HG03354 (cell line): ENCODE measurements at regions not wholly inside any gene's neighbourhood (a gene's known extent, or its start where the extent isn't known, plus 50 kb on each side); places are given as distances from the start of the nearest gene placed in this dataset.

Source experiments
- ATAC-seq: cut with Tn5 transposase; IDR thresholded peaks from one replicate; pipeline ENCODE4 v1.9.1; 2021; ENCODE audit warnings: mild to moderate bottlenecking; ENCODE audit not compliant: unreplicated experiment, poor library complexity, severe bottlenecking

DNA sequence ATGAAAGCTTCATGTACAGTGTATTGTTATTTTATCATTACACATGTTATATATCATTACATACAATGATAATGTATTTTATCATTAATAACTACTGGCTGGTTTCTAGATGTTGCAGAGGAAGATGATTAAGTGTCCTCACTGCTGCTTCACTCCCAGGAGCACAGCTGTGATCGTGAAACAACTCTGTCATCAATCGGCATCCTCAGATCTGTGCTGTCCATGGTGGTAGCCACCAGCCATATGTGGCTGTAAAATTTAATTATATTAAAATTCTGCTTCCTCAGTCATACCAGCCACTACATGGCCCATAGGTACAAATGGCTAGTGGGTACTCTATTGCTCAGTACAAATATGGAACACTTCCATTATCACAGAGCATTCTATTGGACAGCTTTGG, 379.4 kb upstream of the CFAP20DC start:
- no peak for ATAC-seq

DNA sequence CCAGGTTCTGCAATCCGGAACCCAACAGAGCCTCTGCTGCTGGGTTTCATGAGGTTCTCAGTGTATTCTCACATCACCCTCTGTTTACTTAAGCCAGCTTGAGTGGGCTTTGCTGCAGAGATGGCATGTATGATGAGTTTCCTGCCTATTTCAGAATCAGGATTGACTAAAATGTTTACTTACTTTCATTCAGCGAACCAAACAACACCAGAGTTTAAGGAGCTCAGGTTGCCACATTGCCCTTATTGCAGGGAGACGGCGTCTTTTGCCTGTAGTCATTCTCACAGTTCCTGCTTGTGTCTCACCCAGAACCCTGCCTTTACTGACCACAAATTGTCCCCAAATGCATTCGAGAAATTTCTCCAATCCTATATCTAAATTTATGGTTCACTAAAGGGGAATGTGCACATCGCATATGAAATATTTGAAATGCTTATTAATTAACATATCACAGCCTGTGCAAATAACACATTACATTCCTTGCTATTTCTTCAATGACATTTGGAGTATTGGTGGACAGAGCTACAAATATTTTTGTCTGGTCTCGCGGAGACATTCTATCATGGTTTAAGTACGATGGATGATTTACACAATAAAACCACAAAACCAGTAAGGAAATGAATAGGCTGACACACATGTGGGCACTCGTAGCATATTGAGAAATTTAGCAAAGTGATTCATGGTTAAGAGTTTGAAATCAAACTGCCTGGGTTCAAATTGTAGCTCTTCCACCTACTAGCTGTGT, 377.2 kb upstream of the CFAP20DC start:
- no peak for ATAC-seq

DNA sequence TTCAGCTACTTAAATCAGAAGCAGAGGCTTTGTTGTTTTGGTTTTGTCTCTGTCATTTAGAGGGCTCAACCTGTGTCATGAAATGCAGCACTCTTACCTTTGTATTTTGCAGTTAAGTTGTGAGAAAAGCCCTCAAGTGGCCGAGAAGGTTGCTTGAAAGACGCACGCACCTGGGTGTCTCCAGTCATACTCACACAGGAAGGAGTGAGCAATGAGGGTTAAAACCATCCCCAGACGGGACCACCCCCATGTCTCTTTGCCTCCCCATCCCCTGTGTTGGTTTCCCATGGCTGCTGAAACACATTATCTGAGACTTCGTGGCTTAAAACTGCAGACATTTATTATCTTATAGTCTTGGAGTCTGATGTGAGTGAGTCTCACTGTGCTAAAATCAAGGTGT, 376.1 kb upstream of the CFAP20DC start:
- no peak for ATAC-seq

DNA sequence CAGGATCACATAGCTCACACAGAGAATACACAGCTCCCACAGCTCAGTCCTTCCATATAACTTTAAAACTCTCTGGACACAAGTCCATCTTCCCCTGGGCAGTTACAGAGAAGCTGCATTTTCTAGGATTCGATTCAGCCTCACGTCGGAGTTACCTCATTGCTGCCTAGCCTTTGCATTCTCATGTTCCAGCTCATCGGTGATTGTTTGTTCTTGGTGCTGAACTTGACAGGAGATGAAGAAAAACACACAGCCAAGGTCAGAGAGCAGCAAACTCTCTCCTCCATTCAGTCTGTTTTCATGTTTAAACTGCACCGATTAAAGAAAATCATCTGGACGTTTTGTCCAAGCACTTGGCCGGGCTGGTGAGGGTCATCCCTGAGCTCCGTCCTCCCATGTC, 375.5 kb upstream of the CFAP20DC start:
- ATAC-seq: no peak

DNA sequence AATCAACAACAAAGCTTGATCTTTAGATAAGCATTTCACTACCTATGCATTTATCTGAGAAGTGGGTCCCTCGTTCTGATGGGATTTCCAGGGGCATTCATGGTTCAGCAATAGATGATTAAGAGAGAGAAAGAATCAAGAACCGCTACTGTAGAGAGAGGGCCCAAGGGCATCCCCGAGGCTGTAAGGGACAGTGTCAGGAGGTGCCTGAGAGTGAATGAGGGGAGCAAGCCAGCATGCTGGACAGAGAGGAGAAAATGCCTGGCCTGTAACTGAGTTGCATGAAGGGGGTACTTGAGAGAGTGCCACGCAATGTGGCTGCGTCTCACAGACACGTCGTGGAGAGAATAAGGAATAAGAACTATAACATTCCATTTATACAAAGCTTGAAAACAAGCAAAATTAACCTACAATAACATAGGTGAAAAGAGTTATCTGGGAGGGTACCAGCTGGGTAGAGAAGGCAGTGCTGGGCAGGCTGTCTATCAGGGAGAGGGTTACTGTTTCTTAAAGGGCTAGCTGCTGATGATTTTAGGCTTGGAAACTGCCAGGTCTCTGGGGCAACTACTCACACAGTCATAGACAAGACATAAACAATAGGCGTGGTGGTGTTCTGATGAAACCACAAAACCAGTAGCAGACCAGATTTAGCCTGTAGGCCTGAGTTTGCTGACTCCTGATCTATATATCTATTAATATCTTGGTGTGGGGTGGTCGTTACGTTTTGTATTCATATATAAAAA, 374.6 kb upstream of the CFAP20DC start:
- no peak for ATAC-seq

DNA sequence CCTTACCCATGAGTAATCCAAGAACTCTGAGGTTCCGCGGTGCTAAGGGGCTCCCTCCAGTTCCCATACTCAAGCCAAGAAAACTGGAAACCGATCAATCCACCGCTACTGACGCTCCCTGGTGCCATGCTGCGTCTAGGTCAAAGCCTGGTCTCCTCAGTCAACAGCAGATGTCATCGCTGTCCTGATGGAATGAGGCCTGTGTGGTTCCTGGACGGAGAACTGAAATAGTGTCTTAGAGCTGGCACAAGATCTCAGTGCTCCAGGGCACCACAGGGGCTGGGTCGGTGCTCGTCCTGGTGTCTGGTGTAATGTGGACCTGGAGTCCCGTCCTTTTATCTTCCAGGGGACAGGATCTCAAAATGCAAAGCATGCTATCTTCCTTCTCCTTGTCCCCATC, 373.9 kb upstream of the CFAP20DC start:
- ATAC-seq: no peak

DNA sequence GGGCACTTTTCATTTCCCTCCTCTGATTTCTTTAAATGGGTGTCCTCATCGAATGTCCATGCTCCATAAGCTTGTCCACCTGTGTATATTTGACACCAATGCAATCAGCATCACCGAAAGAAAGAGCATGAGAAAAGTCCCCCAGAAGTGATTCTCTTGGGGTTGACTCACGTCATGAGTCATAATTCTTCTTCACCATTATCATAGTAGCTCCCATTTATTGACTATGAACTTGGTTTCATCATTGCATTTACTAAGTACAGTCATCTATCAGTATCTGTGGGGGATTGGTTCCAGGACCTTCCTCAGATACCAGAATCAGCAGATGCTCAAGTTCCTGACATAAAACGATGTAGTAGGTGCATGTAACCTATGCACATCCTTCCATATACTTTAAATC, 372.5 kb upstream of the CFAP20DC start:
- ATAC-seq: no peak

DNA sequence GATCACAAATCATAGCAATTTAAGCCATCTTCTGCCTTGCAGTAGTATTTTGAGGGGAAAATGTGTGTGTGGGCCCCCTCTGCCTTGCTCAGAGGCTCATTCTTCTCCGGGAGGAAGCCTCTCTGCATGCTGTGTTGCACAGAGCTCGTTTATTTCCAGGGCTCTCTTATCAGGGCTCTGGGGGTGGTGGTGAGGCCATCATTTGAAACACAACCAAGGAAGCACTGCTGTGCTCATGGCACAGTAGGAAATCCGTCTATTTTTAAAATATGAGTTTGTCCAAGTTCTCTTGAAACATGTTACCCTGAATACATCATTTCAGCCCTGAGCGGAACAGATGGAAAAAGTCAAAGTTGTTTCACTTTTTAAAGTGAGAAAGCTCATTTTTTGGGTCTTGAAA, 369.0 kb upstream of the CFAP20DC start:
- no peak for ATAC-seq

DNA sequence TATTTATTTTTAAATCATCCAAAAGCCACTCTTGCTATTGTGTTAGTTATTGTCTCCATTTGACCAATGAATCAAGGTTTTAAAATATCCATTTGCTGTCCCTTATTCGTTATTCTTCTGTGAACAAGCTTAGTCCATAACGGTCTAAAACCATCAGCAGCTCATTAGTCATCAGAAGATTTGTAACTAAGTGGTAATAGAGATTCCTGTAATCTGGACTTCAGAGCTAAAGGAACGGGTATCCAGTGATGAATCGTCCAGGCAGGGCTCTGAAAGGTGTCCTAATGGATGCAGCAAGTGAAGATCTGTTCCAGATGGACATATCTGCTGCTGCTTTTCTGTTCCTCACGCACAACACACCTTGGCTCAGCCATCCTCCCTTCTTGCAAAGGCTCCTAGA, 362.7 kb upstream of the CFAP20DC start:
- no peak for ATAC-seq

DNA sequence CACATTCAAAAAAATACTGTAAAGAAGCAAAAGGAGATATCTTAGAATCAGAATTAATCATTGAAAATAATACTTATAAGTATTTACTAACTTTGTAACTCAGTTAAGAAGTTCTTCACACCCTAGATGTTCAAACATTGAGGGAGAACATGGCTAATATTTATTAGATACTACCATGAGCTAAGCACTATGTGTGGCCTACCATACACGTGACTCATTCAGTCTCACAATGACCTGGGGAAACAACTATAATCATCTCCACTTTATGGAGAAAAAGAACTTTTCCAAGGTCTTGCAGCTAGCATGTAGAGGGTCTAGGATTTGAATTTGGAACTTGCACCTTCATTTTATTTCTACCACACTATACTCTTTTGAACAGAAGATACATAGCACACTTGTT, 361.9 kb upstream of the CFAP20DC start:
- ATAC-seq: no peak

DNA sequence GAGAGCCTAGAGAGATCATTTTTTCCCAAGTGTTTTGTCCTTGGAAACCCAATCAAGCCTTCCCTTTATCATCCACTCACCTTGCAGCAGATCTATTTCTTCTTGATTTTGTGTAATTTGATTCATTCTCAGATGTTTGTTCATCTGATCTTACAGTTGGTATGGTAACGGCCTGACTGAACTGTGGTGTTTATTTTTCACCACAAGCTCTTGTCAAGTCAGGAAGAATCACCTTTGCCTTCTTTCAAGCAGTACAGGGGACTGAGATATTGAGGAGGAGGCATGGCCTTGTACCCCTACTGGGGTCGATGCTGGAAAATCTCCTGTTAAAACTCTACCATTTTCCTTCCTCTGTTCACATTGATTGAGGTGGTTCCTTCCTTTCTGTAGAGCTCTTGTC, 361.4 kb upstream of the CFAP20DC start:
- no peak for ATAC-seq

DNA sequence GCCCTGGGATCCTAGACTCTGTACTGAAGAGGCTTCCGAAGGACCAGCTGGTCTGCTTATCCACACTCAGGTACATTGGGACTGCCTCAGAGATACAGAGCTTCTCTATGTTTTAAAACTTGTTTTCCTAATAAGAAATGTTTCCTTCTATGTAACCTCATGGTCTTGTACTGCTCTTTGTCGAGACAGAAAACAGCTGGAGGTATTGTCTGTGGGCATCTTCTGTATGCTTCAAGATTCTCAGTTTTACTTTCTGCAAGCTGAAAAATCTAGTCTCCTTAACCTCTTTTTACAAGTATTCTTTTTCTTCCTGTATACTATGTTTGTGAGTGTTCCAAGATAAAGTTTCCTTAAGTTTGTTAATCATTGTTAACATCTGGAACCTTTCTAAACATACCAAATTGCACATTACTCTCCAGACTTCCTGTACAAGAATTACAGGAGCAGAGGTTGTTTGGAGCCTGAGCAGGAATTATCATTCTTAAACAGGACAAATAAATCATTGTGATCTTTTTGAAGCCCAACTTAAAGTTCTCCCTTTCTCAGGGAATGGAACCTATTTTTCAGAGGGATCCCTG, 358.3 kb upstream of the CFAP20DC start:
- peak; percentile 69 for ATAC-seq

DNA sequence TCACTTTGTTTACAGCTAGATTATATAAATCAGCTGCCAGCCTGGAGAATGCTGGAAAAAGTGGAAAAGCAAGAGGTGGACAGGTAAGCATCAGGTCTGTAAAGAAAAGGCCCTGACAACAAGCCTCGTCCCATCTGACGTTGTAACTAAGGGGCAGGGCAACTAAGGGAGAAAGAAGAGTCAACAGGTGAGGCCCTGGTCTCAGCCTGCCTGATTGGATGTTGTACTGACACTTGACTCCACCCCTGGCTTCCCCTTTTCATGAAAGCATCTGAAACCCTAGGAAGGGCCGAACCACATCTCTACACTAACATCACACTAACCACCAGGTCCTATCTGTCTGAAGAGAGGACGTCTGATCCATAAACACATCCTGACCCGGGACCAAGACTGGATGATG, 357.6 kb upstream of the CFAP20DC start:
- no peak for ATAC-seq

DNA sequence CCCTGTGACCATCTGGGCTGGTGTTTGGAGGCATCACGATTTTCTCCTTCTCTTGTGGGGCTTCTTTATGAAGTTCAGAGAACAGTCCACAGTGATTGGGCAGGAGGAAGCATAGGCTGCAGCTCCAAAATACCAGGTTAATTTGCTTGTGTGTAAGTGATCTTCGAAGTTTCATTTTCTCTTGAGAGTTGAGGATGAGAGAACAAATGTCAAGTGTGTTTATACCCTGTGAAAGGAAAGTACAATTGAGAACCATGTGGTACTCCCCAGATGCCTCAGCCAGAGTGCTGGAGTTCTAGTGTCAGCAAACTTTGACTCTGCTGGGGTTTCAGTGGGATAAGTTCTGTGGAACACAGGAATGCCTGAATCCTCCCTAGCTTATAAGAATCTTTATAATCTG, 357.1 kb upstream of the CFAP20DC start:
- peak; percentile 86 for ATAC-seq

DNA sequence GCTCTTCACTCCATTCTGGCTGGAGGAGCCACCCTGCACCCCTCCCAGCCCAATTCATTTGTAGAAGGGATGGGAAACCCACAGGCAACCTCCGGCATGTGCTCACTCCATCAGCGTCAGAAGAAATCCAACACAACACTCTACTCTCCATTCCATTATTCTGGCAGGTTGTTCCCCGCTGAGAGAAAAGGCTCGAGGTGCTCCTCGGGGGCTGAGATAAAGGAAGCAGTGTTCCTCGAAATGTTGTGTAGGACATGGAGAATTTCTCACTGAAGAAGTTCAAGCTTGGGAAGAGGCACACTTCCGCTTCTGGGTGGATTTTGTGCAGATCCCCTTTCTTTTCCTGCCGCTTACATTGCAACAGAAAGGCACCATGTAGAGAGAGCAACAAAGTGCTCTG, 355.0 kb upstream of the CFAP20DC start:
- ATAC-seq: no peak

DNA sequence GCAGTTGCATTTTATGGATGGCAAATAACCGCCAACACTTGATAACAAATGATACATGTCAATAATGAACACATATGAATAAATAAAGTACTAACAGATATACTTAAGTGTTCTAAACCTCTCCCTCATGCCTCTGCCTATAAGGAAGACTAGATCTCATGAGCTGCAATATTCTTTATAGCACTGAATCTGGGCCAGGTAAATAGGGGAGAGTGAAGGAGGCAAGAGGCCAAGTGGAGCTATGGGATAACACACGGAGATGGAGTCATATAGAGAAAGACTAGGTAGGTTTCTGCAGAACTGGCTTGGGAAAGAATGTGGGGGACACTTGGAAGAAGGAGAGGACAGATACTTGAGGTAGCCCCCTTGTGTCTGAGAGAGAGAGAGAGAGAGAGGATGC, 354.2 kb upstream of the CFAP20DC start:
- no peak for ATAC-seq

DNA sequence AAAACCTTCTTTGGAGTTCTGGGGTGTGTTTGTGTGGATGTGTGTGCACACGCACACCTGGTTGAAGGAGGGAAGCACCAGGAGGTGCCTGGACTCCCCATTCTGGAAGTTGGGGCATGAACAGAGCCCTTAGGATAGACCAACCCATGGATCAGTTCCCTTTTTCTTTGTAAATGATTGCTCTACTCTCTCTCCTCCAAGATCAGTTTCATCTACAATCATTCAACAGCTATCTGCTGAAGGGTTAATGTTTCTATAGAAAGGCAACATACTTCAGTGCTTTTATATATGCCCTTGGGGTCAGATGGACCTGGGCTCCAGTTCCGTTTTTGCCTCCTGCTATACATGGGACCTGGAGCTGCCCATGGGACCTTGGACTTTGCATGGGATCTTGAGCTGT, 352.1 kb upstream of the CFAP20DC start:
- ATAC-seq: peak; percentile 83

DNA sequence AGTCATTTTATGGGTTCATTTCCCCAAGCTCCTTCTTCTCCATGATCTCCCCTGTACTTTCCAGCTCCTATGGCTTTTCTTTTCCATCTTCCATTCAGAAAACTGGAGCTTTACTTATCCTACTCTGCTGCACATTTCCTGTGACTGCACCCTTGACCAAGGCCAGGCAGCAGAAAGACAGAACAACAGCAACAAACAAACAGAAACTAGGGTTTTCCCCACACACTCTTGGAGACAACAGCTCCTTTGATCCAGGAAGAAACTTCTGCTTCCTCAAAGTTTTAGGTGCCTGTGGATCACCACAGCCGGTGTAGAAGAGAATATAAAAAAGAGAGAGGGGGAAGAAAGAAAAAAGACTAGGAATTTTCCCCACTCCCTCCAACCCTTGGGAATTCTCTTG, 342.3 kb upstream of the CFAP20DC start:
- no peak for ATAC-seq

DNA sequence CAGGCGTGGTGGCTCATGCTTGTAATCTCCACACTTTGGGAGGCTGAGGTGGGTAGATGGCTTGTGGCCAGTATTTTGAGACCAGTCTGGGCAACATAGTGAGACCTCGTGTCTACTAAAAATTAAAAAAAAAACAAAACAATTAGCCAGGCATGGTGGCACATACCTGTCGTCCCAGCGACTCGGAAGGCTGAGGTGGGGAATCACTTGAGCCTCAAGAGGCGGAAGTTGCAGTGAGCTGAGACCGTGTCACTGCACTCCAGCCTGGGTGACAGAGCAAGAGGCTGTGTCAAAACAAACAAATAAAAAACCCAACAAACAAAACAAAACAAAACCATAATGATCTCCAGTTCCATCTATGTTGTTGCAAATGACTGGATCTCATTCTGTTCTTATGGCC, 341.3 kb upstream of the CFAP20DC start:
- ATAC-seq: no peak

DNA sequence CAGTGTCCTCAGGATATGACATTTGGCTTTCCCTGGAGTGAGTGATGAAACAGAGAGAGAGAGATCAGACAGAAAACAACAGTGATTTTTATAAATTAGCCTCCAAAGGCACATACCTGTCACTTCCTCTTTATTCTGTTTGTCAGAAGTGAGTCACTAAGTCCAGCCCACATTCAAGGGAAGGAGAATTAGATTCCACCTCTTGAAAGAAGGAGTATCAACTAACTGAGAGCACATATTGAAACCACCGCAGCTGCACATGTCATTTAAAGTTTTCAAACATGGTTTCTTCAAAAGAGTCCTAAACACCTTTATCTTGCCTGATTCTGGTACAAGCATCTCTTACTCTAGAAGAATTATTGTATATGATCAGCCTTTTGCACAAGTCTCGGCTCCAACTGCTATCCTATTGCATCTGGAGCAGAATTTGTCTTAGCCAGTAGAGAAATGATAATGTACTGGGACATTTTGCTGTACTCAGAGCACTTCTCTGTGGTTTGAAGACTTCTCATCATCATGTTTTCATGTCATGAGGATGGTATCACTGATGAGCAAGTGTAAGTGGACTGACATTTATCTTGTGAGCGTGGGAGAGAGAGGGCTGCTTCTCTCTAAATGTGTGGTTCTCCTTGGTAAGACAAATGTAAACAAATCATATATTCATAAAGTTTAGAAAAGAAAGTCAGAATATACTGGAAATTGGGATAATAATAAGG, 338.9 kb upstream of the CFAP20DC start:
- peak; percentile 40 for ATAC-seq

DNA sequence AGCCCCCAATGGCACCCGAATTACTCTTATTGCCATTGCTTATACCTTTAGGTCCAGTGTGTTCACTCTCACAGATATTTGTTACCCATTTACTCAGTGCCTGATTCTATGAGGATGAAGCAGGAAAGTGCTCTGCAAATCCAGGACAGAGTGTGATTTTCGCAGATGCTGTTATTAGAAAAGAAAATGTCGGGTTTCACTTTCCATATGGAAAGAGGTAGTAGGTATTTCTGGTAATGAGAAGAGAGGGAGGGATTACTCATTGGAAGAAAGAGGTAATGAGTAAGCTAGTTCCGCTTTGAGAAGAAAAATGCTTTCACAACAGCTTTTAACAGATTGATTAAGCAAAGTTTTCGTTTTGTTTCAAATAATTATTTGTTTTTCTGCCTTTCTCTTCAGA, 336.3 kb upstream of the CFAP20DC start:
- ATAC-seq: peak; percentile 90
